ENCODE measurements at regions not wholly inside any gene's neighbourhood (a gene's known extent, or its start where the extent isn't known, plus 50 kb on each side); places are given as distances from the start of the nearest gene placed in this dataset.

- Histone ChIP-seq H4K91ac (ENCODE audit: insufficient read depth, low read depth, low read length) (no peak overlapping the region), H3K4me2 (ENCODE audit: low read depth, low read length) (no peak overlapping the region), H2BK120ac (ENCODE audit: low read depth, low read length) (no peak overlapping the region), H3K27me3 (ENCODE audit: control insufficient read depth, insufficient read depth, low read length) (no peaks in the 10 kb centered on the region), H3K79me1 (ENCODE audit: low read depth in 1 of 2, low read length in 2 of 2) (no peaks in the 10 kb centered on the region), H2BK5ac (ENCODE audit: low read depth, low read length, poor library complexity, severe bottlenecking) (no peak overlapping the region), H3K18ac (ENCODE audit: low read depth, low read length) (no peak overlapping the region), H3K36me3 (ENCODE audit: control insufficient read depth, insufficient read depth, low read length) (no peaks in the 10 kb centered on the region), H2AFZ (replicated peaks; ENCODE audit: low read length, poor library complexity) (no peak overlapping the region), H3K27ac (ENCODE audit: insufficient read depth, low read length) (no peak overlapping the region), H3K4me1 (ENCODE audit: control insufficient read depth, insufficient read depth, low read length) (no peaks in the 10 kb centered on the region), H4K8ac (ENCODE audit: low read depth in 2 of 2, low read length in 2 of 2) (no peak overlapping the region), H3K9ac (ENCODE audit: low read depth, low read length) (no peak overlapping the region), H4K20me1 (ENCODE audit: insufficient read depth, low read length) (no peaks in the 10 kb centered on the region), H3K9me1 (ENCODE audit: insufficient read depth, low read length) (no peaks in the 10 kb centered on the region), H2BK20ac (ENCODE audit: low read depth, low read length) (no peak overlapping the region), H3K9me3 (ENCODE audit: control insufficient read depth, insufficient read depth, low read length) (peaks cover 35% of the 10 kb centered on the region), H2AK5ac (ENCODE audit: low read depth, low read length) (no peak overlapping the region), H2AK9ac (replicated peaks; ENCODE audit: low read depth, low read length, poor library complexity) (no peak overlapping the region), H3K23ac (ENCODE audit: low read depth, low read length) (no peak overlapping the region), H3K14ac (replicated peaks; ENCODE audit: low read depth, low read length) (no peak overlapping the region), H2BK15ac (ENCODE audit: low read depth, low read length) (no peak overlapping the region), H3K4ac (ENCODE audit: low read depth, low read length) (no peak overlapping the region), H3K4me3 (ENCODE audit: insufficient read depth, low read depth, low read length) (no peak overlapping the region), H4K5ac (ENCODE audit: low read depth, low read length) (no peak overlapping the region), H3K56ac (ENCODE audit: extremely low read depth, insufficient read depth, low read length) (no peak overlapping the region)
- 71% methylated on average over 8 of the region's 16 CpGs; no CpG with 5 or more reads in 1 of the 2 experiments for WGBS, 2 experiments (ENCODE audit: extremely low coverage in 2 of 2, insufficient read length in 1 of 2)
- TF ChIP-seq FOS (IDR thresholded peaks at IDR 0.05; ENCODE audit: low read depth, low read length), result no peak
- no peak for TF ChIP-seq BHLHE40 (IDR thresholded peaks at IDR 0.05; ENCODE audit: low read depth, low read length)
- TF ChIP-seq MAFK (IDR thresholded peaks at IDR 0.05; ENCODE audit: low read depth, low read length), result no peak
- no peak for TF ChIP-seq CHD1 (IDR thresholded peaks at IDR 0.05; ENCODE audit: low read depth, low read length)
- no peak for TF ChIP-seq MXI1 (IDR thresholded peaks at IDR 0.05; ENCODE audit: borderline replicate concordance, low read depth, low read length)
- in situ Hi-C loops (cut with MboI; ENCODE audit: low sequenced_read_pairs), result no loop called here
- BruUV-seq (replicated peaks), result no TSS peak
- CTCF ChIA-PET, result no interaction called here
- dilution Hi-C loops (cut with HindIII; ENCODE audit: low sequenced_read_pairs, unreplicated experiment), result no loop called here
- POLR2A ChIA-PET (ENCODE audit: unreplicated experiment), result no interaction called here
- DNase-seq (no peak), ATAC-seq (ENCODE audit: low read depth) (no peak)
- intact Hi-C loops (cut with micrococcal nuclease), result no loop called here
Measured at GRCh38 chr6:168213121-168213524, 106.5 kb downstream of the DACT2 start.

Measured in IMR-90 (cell line).